Astrocyte (in vitro differentiated cells and primary cell): ENCODE measurements at regions not wholly inside any gene's neighbourhood (a gene's known extent, or its start where the extent isn't known, plus 50 kb on each side); places are given as distances from the start of the nearest gene placed in this dataset.

Source experiments
- DNase-seq: peaks from one replicate; pipeline ENCODE4 v3.0.0-alpha.2; 2010; ENCODE audit warnings: low read depth
- FAIRE-seq: peaks from 2 replicates; lab custom pipeline; 2011; peaks lifted over from hg19 to GRCh38; lab: Jason Lieb, UNC
- H2AFZ ChIP-seq: 2 replicates; pipeline ENCODE4 v1.6.0; 2012; ENCODE audit warnings: low read depth, low read length, inconsistent platforms
- H3K27ac ChIP-seq: 2 replicates; pipeline ENCODE4 v1.5.1; 2011; ENCODE audit warnings: low read depth, low read length, inconsistent platforms
- H3K27me3 ChIP-seq: 2 replicates; pipeline ENCODE4 v1.6.0; 2011; ENCODE audit warnings: low read length, inconsistent platforms; ENCODE audit not compliant: insufficient read depth
- H3K36me3 ChIP-seq: 2 replicates; pipeline ENCODE4 v1.5.1; 2011; ENCODE audit warnings: low read length, inconsistent platforms; ENCODE audit not compliant: insufficient read depth
- H3K4me1 ChIP-seq: 2 replicates; pipeline ENCODE4 v1.5.1; 2011; ENCODE audit warnings: low read length, inconsistent platforms; ENCODE audit not compliant: insufficient read depth
- H3K4me2 ChIP-seq: 2 replicates; pipeline ENCODE4 v1.6.0; 2012; ENCODE audit warnings: low read length, inconsistent platforms
- H3K4me3 ChIP-seq: 2 replicates; pipeline ENCODE4 v1.5.1; 2011; ENCODE audit warnings: low read depth, mild to moderate bottlenecking, low read length, inconsistent platforms; ENCODE audit not compliant: insufficient read depth
- H3K79me2 ChIP-seq: 2 replicates; pipeline ENCODE4 v1.6.0; 2012; ENCODE audit warnings: mild to moderate bottlenecking, low read length, inconsistent platforms; ENCODE audit not compliant: insufficient read depth
- H3K9ac ChIP-seq: 2 replicates; pipeline ENCODE4 v1.6.0; 2012; ENCODE audit warnings: mild to moderate bottlenecking, low read length, inconsistent platforms
- H3K9me3 ChIP-seq: 2 replicates; pipeline ENCODE4 v1.5.1; 2012; ENCODE audit warnings: low read depth, mild to moderate bottlenecking, low read length, inconsistent platforms; ENCODE audit not compliant: insufficient read depth
- H4K20me1 ChIP-seq: 2 replicates; pipeline ENCODE4 v1.6.0; 2012; ENCODE audit warnings: low read length, inconsistent platforms; ENCODE audit not compliant: insufficient read depth
- H3K27ac Mint-ChIP-seq: one replicate; pipeline ENCODE4 v1.8.0; 2021; ENCODE audit warnings: mild to moderate bottlenecking, mixed read lengths; ENCODE audit not compliant: unreplicated experiment
- H3K27me3 Mint-ChIP-seq: one replicate; pipeline ENCODE4 v1.8.0; 2021; ENCODE audit warnings: low read depth, mixed read lengths; ENCODE audit not compliant: unreplicated experiment
- H3K36me3 Mint-ChIP-seq: one replicate; pipeline ENCODE4 v1.8.0; 2021; ENCODE audit warnings: low read depth, mixed read lengths; ENCODE audit not compliant: unreplicated experiment
- H3K4me1 Mint-ChIP-seq: one replicate; pipeline ENCODE4 v1.8.0; 2021; ENCODE audit warnings: low read depth, mixed read lengths; ENCODE audit not compliant: unreplicated experiment
- H3K4me3 Mint-ChIP-seq: one replicate; pipeline ENCODE4 v1.8.0; 2021; ENCODE audit warnings: mild to moderate bottlenecking, moderate library complexity, mixed read lengths; ENCODE audit not compliant: unreplicated experiment
- H3K9me3 Mint-ChIP-seq: one replicate; pipeline ENCODE4 v1.8.0; 2021; ENCODE audit warnings: mild to moderate bottlenecking, mixed read lengths; ENCODE audit not compliant: unreplicated experiment
- CTCF ChIP-seq: IDR thresholded peaks from 2 replicates; pipeline ENCODE4 v1.5.1; 2011; ENCODE audit warnings: low read depth, mild to moderate bottlenecking, inconsistent platforms, low read length, moderate library complexity; ENCODE audit not compliant: insufficient read depth
- EZH2 ChIP-seq: IDR thresholded peaks from 2 replicates; pipeline ENCODE4 v1.6.1; 2012; ENCODE audit warnings: mild to moderate bottlenecking, low read length, inconsistent platforms; ENCODE audit not compliant: insufficient read depth

GRCh38 chr15:61426466-61426865 lies 197.4 kb upstream of the RORA start:
- Histone ChIP-seq H3K27ac (no peak overlapping the region), H3K4me2 (no peak overlapping the region), H3K4me1 (no peaks in the 10 kb centered on the region), H3K36me3 (no peaks in the 10 kb centered on the region), H3K4me3 (no peak overlapping the region), H3K79me2 (no peaks in the 10 kb centered on the region), H4K20me1 (no peaks in the 10 kb centered on the region), H3K27me3 (peaks cover 3% of the 10 kb centered on the region), H3K9ac (no peak overlapping the region), H2AFZ (no peak overlapping the region), H3K9me3 (no peaks in the 10 kb centered on the region)
- H3K4me3 Mint-ChIP-seq = no peak overlapping the region
- no peaks in the 10 kb centered on the region for H3K27me3 Mint-ChIP-seq
- H3K4me1 Mint-ChIP-seq = peaks cover 2% of the 10 kb centered on the region
- H3K9me3 Mint-ChIP-seq = no peaks in the 10 kb centered on the region
- no peak for DNase-seq
- no peak overlapping the region for H3K27ac Mint-ChIP-seq
- no peaks in the 10 kb centered on the region for H3K36me3 Mint-ChIP-seq
- TF ChIP-seq EZH2 (no peak), CTCF (no peak)
- FAIRE-seq = no peak

GRCh38 chr15:61425934-61426333 lies 196.8 kb upstream of the RORA start:
- Histone ChIP-seq H3K36me3 (no peaks in the 10 kb centered on the region), H3K4me3 (no peak overlapping the region), H3K4me1 (no peaks in the 10 kb centered on the region), H2AFZ (no peak overlapping the region), H4K20me1 (no peaks in the 10 kb centered on the region), H3K4me2 (no peak overlapping the region), H3K27ac (no peak overlapping the region), H3K27me3 (peaks cover 3% of the 10 kb centered on the region), H3K79me2 (no peaks in the 10 kb centered on the region), H3K9ac (no peak overlapping the region), H3K9me3 (no peaks in the 10 kb centered on the region)
- H3K27me3 Mint-ChIP-seq = no peaks in the 10 kb centered on the region
- FAIRE-seq (no peak), DNase-seq (no peak)
- no peak overlapping the region for H3K4me3 Mint-ChIP-seq
- H3K36me3 Mint-ChIP-seq = no peaks in the 10 kb centered on the region
- TF ChIP-seq CTCF (no peak), EZH2 (no peak)
- H3K27ac Mint-ChIP-seq = no peak overlapping the region
- H3K4me1 Mint-ChIP-seq = peaks cover 3% of the 10 kb centered on the region
- no peaks in the 10 kb centered on the region for H3K9me3 Mint-ChIP-seq

- TF ChIP-seq EZH2 (no peak), CTCF (no peak)
- Histone ChIP-seq H4K20me1 (no peaks in the 10 kb centered on the region), H3K27me3 (peaks cover 3% of the 10 kb centered on the region), H3K4me1 (no peaks in the 10 kb centered on the region), H3K79me2 (no peaks in the 10 kb centered on the region), H2AFZ (no peak overlapping the region), H3K9ac (no peak overlapping the region), H3K36me3 (no peaks in the 10 kb centered on the region), H3K4me2 (no peak overlapping the region), H3K9me3 (no peaks in the 10 kb centered on the region), H3K4me3 (no peak overlapping the region), H3K27ac (no peak overlapping the region)
- no peak overlapping the region for H3K27ac Mint-ChIP-seq
- DNase-seq (no peak), FAIRE-seq (no peak)
- no peak overlapping the region for H3K4me3 Mint-ChIP-seq
- peaks cover 3% of the 10 kb centered on the region for H3K4me1 Mint-ChIP-seq
- no peaks in the 10 kb centered on the region for H3K36me3 Mint-ChIP-seq
- H3K9me3 Mint-ChIP-seq = no peaks in the 10 kb centered on the region
- H3K27me3 Mint-ChIP-seq = peaks cover 3% of the 10 kb centered on the region
These were observed 193.7 kb upstream of the RORA start for GRCh38 chr15:61422773-61423172.
